ENCODE measurements at regions not wholly inside any gene's neighbourhood (a gene's known extent, or its start where the extent isn't known, plus 50 kb on each side); places are given as distances from the start of the nearest gene placed in this dataset.

DNA sequence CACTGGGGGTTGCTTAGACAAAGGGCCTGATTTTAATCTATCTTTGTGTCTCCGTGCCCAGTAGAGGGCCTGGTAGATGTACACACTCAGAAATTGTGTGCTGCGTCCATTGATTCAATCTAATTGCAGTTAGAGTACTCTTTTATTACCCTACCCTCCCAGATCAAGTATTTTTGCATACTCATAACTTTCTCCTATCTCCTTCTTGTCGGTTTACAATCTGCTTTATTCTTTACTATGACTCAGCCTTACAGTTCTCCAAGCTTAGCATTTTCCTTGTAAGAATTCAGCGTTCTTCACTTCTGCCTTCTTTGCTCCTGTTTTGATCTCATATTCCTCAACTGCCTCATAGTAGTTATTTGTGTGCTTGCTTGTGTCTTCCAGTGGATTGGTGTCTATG is 124.5 kb upstream of the ARRDC4 start:
- no peak overlapping the region for H3K4me3 ChIP-seq (replicated peaks; ENCODE audit: low read depth, low read length)
- TF ChIP-seq, protein P1, sequence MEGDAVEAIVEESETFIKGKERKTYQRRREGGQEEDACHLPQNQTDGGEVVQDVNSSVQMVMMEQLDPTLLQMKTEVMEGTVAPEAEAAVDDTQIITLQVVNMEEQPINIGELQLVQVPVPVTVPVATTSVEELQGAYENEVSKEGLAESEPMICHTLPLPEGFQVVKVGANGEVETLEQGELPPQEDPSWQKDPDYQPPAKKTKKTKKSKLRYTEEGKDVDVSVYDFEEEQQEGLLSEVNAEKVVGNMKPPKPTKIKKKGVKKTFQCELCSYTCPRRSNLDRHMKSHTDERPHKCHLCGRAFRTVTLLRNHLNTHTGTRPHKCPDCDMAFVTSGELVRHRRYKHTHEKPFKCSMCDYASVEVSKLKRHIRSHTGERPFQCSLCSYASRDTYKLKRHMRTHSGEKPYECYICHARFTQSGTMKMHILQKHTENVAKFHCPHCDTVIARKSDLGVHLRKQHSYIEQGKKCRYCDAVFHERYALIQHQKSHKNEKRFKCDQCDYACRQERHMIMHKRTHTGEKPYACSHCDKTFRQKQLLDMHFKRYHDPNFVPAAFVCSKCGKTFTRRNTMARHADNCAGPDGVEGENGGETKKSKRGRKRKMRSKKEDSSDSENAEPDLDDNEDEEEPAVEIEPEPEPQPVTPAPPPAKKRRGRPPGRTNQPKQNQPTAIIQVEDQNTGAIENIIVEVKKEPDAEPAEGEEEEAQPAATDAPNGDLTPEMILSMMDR (IDR thresholded peaks at IDR 0.05; ENCODE audit: low read length, missing control alignments): no peak
- DNase-seq (ENCODE audit: low read depth): no peak

DNA sequence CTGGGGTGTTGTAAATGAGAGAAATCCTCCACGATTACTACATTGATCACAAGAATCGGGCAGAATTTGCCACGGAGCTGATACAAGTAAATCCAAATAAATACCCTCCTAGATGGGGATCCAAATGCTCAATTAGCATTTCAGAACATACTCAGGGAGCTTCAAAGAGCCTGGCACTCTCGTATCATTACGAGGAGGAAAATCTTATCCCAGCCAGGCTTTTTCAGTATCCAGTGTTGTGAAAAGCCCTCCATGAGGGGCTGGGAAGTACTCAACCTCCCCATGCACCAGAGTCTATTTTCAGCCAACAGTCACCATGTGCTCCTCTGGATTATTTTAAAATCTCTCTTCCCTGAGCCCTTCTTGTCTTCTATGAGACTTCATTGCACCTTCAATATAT is 122.6 kb upstream of the ARRDC4 start:
- DNase-seq (ENCODE audit: low read depth): no peak
- TF ChIP-seq, protein P1 (IDR thresholded peaks at IDR 0.05; ENCODE audit: low read length, missing control alignments): no peak
- no peak overlapping the region for H3K4me3 ChIP-seq (replicated peaks; ENCODE audit: low read depth, low read length)

DNA sequence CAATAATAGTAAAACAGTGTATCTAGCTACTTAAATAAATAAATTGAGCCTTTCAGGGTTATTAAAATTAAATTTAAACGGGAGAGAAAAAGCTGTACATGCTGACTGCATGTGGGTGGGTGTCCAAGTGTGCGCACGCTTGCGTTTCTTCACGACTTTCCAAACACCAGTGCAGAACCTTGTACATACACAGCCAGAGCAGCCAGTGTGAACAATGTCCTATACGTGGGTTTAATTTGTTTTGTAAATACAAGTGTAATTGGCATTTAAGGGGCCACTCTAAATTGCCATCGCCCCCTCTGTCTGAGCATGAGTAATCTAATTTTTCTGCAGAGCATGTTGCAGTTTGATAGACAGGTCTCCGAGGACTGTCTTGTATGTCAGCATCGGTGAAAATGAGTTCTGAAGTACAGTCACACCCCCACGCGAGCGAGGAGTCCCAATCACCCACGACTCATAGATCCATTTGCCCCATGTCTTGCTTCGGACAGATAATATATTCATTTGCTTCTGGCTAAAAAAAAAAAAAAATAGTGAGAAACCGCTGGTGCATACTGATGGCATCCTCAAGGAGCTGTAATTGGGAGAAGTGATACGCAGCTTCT is 121.8 kb upstream of the ARRDC4 start:
- DNase-seq (ENCODE audit: low read depth): no peak
- TF ChIP-seq, protein P1 (IDR thresholded peaks at IDR 0.05; ENCODE audit: low read length, missing control alignments): no peak
- no peak overlapping the region for H3K4me3 ChIP-seq (replicated peaks; ENCODE audit: low read depth, low read length)

DNA sequence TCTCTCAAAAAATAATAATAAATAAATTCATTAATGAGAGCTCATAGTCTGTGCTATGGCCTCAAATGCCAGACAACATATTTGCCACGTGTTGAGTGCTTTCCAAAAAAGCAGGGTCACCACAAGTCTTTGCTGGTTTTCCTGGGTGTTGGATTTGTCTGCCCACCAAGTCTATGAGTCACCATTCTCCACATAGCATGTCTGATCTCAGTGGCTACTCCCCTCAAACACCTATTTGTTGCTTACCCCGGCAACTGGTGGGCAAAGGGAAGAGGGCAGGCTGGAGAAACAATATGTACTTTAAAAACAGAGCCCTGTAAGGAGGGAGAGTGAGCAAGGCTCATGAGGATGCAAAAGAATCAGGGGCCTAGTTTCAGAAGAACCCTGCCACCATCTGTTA is 120.0 kb upstream of the ARRDC4 start:
- H3K4me3 ChIP-seq (replicated peaks; ENCODE audit: low read depth, low read length): no peak overlapping the region
- DNase-seq (ENCODE audit: low read depth): no peak
- TF ChIP-seq, protein P1 (IDR thresholded peaks at IDR 0.05; ENCODE audit: low read length, missing control alignments): no peak

DNA sequence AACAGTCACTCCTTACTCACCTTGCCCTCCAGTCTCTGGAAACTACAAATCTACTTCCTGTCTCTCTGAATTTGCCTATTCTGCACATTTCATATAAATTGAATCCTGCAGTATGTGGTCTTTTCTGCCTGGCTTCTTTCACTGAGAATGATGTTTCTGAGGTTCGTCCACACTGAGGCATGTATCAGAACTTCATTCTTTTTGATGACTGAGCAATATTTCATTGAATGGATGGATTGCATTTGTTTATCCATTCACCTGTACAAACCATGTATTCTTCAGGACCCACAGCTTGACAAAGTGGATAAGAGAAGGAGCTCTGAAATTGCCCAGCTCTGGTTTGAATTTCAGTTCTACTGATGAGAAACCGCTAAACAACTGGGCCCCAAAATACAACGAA is 118.9 kb upstream of the ARRDC4 start:
- no peak for DNase-seq (ENCODE audit: low read depth)
- no peak overlapping the region for H3K4me3 ChIP-seq (replicated peaks; ENCODE audit: low read depth, low read length)
- TF ChIP-seq, protein P1 (IDR thresholded peaks at IDR 0.05; ENCODE audit: low read length, missing control alignments): no peak

DNA sequence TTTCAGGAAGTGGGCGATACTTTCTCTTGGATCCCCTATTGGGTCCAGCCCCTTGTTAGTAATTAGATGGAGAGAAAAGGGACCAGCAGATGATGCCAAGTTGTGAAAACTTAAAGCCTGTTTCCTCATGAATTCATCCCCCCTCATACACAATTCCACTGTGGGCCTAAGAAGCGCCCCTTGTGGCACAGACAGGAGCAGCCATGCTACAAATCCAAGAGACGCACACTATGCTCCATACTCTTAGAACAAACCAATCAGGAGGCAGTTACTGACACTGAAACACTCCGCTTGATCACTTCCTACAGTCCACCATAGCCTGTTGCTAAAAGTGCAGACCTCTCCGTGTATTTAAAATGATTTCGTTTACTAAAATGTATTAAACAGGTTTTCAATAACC is 111.3 kb upstream of the ARRDC4 start:
- no peak for DNase-seq (ENCODE audit: low read depth)
- TF ChIP-seq, protein P1 (IDR thresholded peaks at IDR 0.05; ENCODE audit: low read length, missing control alignments): no peak

DNA sequence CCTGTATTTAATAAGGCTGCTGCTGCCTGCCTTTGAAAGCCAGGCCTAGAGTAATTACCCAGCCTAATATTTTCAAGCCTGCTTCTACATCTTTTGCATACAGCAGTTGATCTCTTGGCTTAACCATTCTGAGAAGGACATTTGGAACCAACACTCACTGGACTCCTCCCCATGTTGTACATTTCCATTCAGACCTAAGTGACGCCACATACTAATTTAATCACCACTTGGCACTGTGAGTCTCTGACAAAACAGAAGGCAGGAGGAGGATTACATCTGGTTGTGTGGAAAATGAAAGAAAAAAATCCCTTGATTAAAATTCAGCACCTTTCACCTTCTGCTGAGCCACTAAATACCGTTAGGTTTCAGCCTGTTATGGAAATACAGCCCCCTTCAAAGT is 102.2 kb upstream of the ARRDC4 start:
- TF ChIP-seq, protein P1 (IDR thresholded peaks at IDR 0.05; ENCODE audit: low read length, missing control alignments): no peak
- DNase-seq (ENCODE audit: low read depth): no peak
- H3K4me3 ChIP-seq (replicated peaks; ENCODE audit: low read depth, low read length): no peak overlapping the region

More for the DNA sequence above, 111.3 kb upstream of the ARRDC4 start:
- H3K4me3 ChIP-seq (replicated peaks; ENCODE audit: low read depth, low read length): no peak overlapping the region

Data from fibroblast of pulmonary artery (primary cell).